Esophagus muscularis mucosa (tissue), 4 donors: ENCODE measurements at regions not wholly inside any gene's neighbourhood (a gene's known extent, or its start where the extent isn't known, plus 50 kb on each side); places are given as distances from the start of the nearest gene placed in this dataset.

Experiments
- DNase-seq: peaks from one replicate; pipeline ENCODE4 v3.0.0-alpha.2; 2017; ENCODE audit errors: extremely low spot score
- H3K27ac ChIP-seq, 4 donors: fragments of 200-600 bp; sonication (generic); replicated peaks in 1 of 4; 1 replicate in 3 of 4; 2 replicates in 1 of 4; pipeline ENCODE4 v1.5.1; 2016 to 2019; ENCODE audit warnings: mild to moderate bottlenecking in 1 of 4
- H3K27me3 ChIP-seq, 4 donors: fragments of 200-600 bp; sonication (generic); one replicate each; pipeline versions ENCODE4 v1.5.1 to v1.6.0; 2016 to 2019
- H3K36me3 ChIP-seq, 4 donors: fragments of 200-600 bp; sonication (generic); one replicate each; pipeline ENCODE4 v1.5.1; 2016 to 2019
- H3K4me1 ChIP-seq, 4 donors: fragments of 200-600 bp; sonication (generic); one replicate each; pipeline ENCODE4 v1.5.1; 2016 to 2019
- H3K4me3 ChIP-seq, 4 donors: fragments of 200-600 bp; sonication (generic); 1 replicate in 2 of 4; 2 replicates in 2 of 4; pipeline ENCODE4 v1.5.1; 2016 to 2019; ENCODE audit warnings: mild to moderate bottlenecking in 4 of 4, moderate library complexity in 1 of 4
- H3K9me3 ChIP-seq, 4 donors: fragments of 200-600 bp; sonication (generic); 1 replicate in 3 of 4; 2 replicates in 1 of 4; pipeline ENCODE4 v1.5.1; 2016 to 2019
- EP300 ChIP-seq: sonication (generic); formaldehyde crosslinking; IDR thresholded peaks from one replicate; pipeline ENCODE4 v1.6.1; 2017; ENCODE audit warnings: antibody characterized with exemption
- POLR2A ChIP-seq: fragments of 450-650 bp; IDR thresholded peaks from one replicate; pipeline ENCODE4 v1.6.1; 2017; ENCODE audit warnings: antibody characterized with exemption, moderate library complexity, mild to moderate bottlenecking, low read depth
- POLR2AphosphoS5 ChIP-seq, 2 donors: sonication (generic); formaldehyde crosslinking; IDR thresholded peaks; one replicate each; pipeline ENCODE4 v1.6.1; 2017; ENCODE audit warnings: antibody characterized with exemption in 2 of 2
- WGBS: methylation state at CpG from one replicate; pipeline ENCODE4 v1.1.5; 2018; 5-methylcytosine and 5-hydroxymethylcytosine counted together
- intact Hi-C: fragments of 100-400 bp; cut with DNase I; formaldehyde crosslinking; loops from one replicate; pipeline ENCODE4 v1.15.1; 2023
- TF ChIP-seq, protein P1 (sequence below), 3 experiments: fragments of 200-600 bp in 2 of 3; fragments of 450-650 bp in 1 of 3; sonication (generic) in 2 of 3; IDR thresholded peaks; one replicate each; pipeline ENCODE4 v1.5.1; 2017 to 2019; ENCODE audit warnings: antibody characterized with exemption in 3 of 3, mild to moderate bottlenecking in 2 of 3, moderate library complexity in 1 of 3

DNA sequence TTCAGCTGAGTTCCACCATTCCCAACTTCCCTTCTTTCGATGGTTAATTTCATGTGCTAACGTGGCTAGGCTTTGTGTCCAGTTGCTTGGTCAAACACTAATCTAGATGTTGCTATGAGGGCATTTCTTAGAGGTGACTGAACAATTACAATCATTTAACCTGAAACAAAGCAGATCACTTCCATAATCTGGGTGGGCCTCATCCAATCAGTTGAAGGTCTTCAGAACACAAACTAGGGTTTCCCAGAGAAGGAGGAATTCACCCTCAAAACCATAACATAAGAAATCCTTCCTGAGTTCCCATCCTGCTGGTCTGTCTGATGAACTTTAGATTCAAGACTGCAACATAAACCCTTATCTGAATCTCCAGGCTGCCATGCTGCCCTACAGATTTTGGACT is 2381.7 kb downstream of the MAT2B start:
- intact Hi-C loops: no loop called here
- Histone ChIP-seq H3K27ac (no peak overlapping the region), H3K27me3 (no peaks in the 10 kb centered on the region), H3K4me1 (no peaks in the 10 kb centered on the region), H3K9me3 (no peaks in the 10 kb centered on the region), H3K36me3 (no peaks in the 10 kb centered on the region), H3K4me3 (no peak overlapping the region)
- TF ChIP-seq POLR2A: no peak
- TF ChIP-seq POLR2AphosphoS5 (IDR thresholded peaks at IDR 0.05): no peak
- TF ChIP-seq, protein P1, sequence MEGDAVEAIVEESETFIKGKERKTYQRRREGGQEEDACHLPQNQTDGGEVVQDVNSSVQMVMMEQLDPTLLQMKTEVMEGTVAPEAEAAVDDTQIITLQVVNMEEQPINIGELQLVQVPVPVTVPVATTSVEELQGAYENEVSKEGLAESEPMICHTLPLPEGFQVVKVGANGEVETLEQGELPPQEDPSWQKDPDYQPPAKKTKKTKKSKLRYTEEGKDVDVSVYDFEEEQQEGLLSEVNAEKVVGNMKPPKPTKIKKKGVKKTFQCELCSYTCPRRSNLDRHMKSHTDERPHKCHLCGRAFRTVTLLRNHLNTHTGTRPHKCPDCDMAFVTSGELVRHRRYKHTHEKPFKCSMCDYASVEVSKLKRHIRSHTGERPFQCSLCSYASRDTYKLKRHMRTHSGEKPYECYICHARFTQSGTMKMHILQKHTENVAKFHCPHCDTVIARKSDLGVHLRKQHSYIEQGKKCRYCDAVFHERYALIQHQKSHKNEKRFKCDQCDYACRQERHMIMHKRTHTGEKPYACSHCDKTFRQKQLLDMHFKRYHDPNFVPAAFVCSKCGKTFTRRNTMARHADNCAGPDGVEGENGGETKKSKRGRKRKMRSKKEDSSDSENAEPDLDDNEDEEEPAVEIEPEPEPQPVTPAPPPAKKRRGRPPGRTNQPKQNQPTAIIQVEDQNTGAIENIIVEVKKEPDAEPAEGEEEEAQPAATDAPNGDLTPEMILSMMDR (IDR thresholded peaks at IDR 0.05): no peak
- TF ChIP-seq EP300: no peak
- WGBS: 96% methylated on average over 2 of the region's 2 CpGs
- no peak for DNase-seq

DNA sequence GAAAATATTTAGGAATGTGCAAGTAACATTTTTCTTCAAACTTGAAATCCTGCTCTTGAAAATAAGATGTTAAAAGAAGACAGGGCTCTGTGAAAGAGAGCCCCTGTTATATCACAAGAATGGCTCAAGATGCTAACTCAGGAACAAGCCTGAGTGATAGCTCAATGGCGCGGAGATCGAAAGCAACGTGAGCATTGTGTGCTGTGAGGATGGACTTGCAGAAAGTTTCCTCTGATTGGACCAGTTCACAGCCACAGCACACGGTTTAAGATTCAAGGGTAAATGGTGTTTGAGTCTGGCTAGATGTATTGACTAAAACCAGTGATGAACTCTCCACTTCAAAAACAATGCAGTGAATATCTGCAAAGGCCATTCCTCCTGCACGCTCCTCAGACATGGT is 2387.0 kb downstream of the MAT2B start:
- TF ChIP-seq, protein P1 (IDR thresholded peaks at IDR 0.05): no peak
- DNase-seq: no peak
- Histone ChIP-seq H3K4me3 (no peak overlapping the region), H3K36me3 (no peaks in the 10 kb centered on the region), H3K27ac (no peak overlapping the region), H3K27me3 (no peaks in the 10 kb centered on the region), H3K4me1 (no peaks in the 10 kb centered on the region), H3K9me3 (no peaks in the 10 kb centered on the region)
- WGBS: 83% methylated on average over 6 of the region's 6 CpGs
- intact Hi-C loops: no loop called here

GRCh38 chr5:165894916-165895315 is 2389.5 kb downstream of the MAT2B start:
- Histone ChIP-seq H3K4me1 (no peaks in the 10 kb centered on the region), H3K4me3 (no peak overlapping the region), H3K27ac (no peak overlapping the region), H3K9me3 (no peaks in the 10 kb centered on the region), H3K27me3 (no peaks in the 10 kb centered on the region), H3K36me3 (no peaks in the 10 kb centered on the region)
- no peak for TF ChIP-seq POLR2A
- TF ChIP-seq EP300: no peak
- TF ChIP-seq POLR2AphosphoS5 (IDR thresholded peaks at IDR 0.05): no peak
- TF ChIP-seq, protein P1 (IDR thresholded peaks at IDR 0.05): no peak
- no peak for DNase-seq
- WGBS: 79% methylated on average over 3 of the region's 3 CpGs
- intact Hi-C loops: no loop called here

DNA sequence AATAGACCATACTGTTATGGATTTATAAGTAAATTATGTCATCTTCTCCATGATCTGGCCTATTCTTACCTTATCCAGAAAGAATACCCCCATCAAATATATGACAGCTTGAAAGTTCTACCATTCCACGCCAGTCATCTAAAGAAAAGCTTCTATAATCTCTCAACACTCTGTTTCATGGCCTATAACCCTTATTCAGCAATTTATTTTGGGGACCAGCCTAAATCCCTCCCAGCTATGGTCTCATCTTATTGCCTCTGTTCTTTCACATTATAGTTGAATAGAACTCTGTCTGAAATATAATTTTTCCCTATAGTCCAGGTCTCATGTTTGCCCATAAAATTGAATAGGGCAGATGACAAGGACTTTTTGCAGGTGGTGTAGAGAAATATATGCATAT is 2387.6 kb upstream of the WWC1 start:
- H3K4me1 ChIP-seq: no peaks in the 10 kb centered on the region
- TF ChIP-seq POLR2A: no peak
- no peak for TF ChIP-seq EP300
- TF ChIP-seq, protein P1 (IDR thresholded peaks at IDR 0.05): no peak
- no peak for TF ChIP-seq POLR2AphosphoS5 (IDR thresholded peaks at IDR 0.05)
- no peak overlapping the region for H3K4me3 ChIP-seq
- H3K9me3 ChIP-seq: no peaks in the 10 kb centered on the region
- WGBS: 79% methylated on average over 1 of the region's 1 CpG
- H3K27me3 ChIP-seq: no peaks in the 10 kb centered on the region
- no peaks in the 10 kb centered on the region for H3K36me3 ChIP-seq
- intact Hi-C loops: no loop called here
- DNase-seq: no peak
- no peak overlapping the region for H3K27ac ChIP-seq

- intact Hi-C loops: no loop called here
- H3K27me3 ChIP-seq: no peaks in the 10 kb centered on the region
- no peak overlapping the region for H3K4me3 ChIP-seq
- TF ChIP-seq, protein P1 (IDR thresholded peaks at IDR 0.05): no peak
- TF ChIP-seq EP300 (no peak), POLR2AphosphoS5 (IDR thresholded peaks at IDR 0.05) (no peak), POLR2A (no peak)
- no peak for DNase-seq
- H3K9me3 ChIP-seq: no peaks in the 10 kb centered on the region
- H3K27ac ChIP-seq: no peak overlapping the region
- no peaks in the 10 kb centered on the region for H3K36me3 ChIP-seq
- no peaks in the 10 kb centered on the region for H3K4me1 ChIP-seq
Observed at GRCh38 chr5:165906871-165907270, 2384.6 kb upstream of the WWC1 start.
